Retina (tissue), 1 donor: ENCODE measurements at regions not wholly inside any gene's neighbourhood (a gene's known extent, or its start where the extent isn't known, plus 50 kb on each side); places are given as distances from the start of the nearest gene placed in this dataset.

Experiments used
- DNase-seq: peaks from one replicate; pipeline ENCODE4 v3.0.0-alpha.2; 2016

DNA sequence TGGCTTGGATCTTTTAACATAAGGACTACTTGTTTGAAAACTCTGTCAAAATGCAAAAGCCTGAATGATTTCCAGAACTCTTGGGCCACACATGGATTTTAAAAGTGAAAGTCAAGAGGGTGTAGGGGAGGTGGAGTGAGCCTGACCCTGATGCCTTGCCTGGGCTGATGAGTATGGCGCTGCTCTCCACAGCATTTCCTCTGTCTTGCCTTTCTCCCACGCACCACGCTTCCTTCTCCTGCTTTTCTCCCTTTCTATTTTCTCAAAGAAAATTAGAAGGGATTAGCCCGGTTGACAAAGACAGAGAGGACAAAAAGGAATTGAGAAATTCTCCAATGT lies 207.0 kb upstream of the CCDC68 start:
- DNase-seq, result no peak

DNA sequence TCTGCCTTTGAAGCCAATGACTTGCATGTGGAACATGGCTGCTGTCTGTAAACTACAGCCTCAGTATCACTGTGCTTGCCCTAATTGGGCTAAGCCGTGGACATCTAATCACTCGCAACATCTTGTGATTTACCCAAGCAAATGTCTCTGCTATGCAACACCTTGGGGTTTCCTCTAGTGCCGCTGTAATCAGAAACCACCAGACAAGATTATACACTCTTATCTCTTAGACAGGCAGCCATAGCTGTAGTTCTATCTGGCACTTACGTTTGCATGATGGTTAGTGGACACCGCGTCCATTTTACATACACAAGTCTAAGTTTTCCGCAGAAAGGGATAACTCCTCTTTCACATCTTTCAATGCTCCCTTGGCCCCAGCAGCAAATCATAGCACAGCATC lies 204.3 kb upstream of the CCDC68 start:
- no peak for DNase-seq

DNA sequence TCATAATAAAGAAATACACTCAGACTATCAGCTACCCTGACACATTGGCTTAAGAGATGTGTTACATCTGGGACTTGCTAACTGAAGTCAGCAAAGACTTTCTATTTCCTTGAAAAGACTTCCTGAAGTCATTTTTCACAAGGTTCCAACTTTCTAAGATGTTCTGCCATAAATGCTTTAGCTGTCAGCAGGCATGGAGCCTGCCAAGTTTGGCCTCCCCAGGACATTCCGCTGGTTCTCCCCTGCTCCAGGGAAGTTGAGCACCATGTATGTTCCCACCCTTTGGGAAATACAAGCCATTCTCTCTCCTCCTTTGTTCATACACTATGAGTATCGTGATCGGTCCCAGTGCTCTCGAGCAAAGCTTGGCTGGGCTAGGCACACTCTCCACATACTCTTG lies 202.7 kb upstream of the CCDC68 start:
- DNase-seq, result no peak

DNA sequence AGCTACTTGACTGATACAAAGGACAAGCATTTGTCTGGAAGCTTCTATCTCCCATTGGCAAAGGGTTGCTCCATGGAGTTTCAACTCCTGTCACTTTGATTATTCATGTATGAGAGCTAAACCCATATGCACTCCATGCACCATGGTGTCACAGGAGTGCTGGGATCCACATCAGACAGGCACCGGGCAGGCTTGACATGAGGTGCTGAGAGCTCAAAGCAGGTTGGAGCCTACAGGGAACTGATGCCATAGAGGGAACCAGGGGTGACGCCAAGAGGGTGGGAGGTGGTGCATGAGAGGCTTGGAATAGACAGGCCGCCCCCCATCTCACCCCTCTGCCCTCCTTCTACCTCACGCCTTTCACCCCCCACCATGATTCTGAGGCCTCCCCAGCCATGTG lies 199.8 kb upstream of the CCDC68 start:
- no peak for DNase-seq

DNA sequence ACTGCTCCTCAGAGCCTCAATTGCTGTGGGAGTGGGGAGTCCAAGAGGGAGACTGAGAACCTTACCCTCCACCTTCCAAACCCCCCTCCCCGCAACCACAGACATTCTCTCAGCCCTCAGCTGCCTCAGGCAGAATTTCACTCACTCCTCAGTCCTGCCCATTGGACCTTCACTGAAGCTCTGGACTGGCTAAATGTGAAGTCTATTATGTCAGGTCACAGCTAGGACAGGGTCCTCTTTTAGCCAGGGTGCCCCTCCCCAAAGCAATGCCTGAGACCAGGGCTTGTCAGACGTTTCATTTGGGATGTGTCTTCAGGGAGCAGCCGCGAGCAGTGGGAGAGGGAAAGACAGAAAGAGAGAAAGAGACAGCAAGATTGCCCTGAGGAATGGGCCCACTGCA lies 199.3 kb upstream of the CCDC68 start:
- DNase-seq, result no peak

DNA sequence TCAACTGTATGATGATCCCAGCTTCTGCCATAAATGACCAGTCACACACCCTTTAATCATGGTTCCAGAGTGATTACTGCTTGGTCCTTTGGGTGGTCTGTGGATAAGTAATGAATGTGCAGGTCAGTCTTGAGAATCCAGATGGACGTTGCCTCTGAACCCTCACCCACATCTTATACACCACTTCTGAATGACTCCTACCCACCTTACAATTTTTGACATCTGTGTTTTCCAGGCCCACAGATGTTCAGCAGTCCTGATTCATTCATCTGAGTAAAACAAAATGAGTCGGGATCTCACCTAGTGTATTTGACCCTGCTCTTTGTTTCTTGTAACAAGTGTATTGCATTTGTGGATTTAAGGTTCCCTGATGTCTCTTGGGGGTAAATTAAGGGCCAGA lies 194.1 kb upstream of the CCDC68 start:
- DNase-seq, result no peak

DNA sequence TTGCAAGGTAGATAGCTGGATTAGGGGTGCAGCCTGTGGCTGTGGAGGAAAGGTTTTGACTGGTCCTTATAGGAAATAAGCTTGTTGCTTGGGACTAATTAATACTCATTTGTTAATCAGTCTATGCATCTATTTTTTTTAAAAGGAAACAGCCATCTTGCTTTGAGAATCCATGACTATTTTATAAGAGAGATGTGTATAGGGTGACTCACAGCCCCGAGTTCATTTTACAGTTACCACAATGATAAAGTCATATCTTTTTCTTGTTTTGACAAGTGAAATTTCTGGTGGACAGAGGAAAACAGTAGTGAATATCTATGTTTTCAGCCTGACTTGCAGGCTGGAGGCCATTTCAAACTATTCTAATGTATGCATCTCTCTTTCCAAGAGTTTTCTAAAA lies 193.5 kb upstream of the CCDC68 start:
- DNase-seq, result no peak

DNA sequence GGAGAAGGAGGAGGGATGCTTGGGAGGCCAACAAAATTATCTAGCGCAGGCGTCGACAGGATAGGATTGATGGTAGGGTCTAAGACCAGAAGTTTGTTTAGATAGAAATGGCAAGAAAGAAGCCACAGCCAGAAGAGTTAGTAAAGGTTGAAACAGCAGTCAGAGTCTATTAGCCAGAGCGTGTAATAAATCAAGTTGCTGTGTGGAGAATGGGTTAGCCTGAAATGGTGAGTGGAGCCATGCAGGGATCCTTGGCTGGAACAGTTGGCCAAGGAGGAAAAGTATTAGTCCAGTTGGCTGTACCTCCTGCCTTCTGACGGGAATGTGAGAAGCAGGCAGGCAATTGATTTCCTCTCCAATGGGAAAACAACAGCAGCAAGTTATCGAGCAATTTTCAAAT lies 190.7 kb upstream of the CCDC68 start:
- DNase-seq, result no peak

DNA sequence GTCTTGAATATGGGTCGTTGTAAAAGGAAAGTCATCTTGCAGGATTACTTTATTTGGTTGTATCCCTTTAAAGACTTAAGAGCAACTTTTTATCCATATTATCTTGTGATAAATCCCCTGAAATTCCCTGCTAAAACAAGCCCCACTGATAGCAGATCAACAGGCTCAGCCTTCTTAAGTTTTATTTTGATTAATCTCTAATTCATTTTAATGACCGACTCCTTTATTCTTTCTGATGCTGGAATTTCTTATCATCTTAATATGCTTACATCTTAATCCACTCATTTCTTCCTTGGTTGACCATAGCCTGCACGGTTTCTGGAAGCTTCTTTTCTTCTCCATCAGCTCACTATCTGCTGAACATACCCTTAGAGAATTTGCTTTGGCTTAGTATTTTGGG lies 188.5 kb upstream of the CCDC68 start:
- DNase-seq, result no peak

DNA sequence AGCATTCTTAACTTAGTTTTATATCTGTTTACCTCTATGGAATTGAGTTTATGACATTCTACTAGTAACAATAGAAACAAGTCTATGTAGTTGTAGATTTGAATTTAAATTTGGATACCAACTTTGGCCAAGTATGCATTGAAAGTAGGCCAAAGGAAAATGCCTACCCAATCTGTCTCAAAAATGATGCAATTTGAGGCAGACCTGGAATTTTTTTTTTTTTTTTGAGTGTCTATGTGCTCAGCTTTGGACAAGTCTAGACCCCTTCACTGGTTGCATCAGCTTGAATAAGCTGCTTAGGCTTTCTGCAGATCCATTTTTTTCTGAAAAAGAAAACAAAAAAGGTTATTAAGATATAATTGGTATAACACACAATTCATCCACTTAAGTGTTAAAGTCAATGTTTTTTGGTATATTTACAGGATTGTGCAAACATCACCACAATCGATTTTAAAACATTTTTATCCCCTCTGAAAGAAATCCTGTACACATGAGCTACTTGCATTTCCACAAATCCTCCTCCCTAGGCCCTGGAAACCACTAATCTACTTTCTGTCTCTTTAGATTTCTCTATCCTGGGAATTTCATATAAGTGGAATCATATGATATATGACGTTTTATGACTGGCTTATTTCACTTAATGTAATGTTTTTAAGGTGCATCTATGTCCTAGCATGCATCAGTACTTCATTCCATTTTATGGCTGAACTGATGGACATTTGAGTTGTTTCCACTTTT lies 185.1 kb upstream of the CCDC68 start:
- no peak for DNase-seq

DNA sequence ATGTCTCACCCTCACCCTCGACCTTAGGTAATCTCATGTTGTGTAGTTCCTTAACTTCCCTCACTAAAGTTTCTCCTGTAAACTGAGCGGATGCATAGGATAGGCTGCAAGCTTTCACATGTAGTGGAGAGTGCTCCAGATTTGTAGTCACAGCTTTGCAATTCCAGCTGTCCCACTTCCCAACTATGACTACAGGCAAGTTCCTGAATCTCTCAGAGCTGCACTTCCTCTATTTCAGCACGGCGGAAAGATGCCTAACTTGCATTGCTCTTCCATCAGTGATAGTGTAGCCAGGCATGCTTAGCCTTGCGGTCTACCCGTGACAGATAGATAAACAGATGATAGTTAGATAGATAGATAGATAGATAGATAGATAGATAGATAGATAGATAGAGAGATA lies 183.1 kb upstream of the CCDC68 start:
- no peak for DNase-seq

DNA sequence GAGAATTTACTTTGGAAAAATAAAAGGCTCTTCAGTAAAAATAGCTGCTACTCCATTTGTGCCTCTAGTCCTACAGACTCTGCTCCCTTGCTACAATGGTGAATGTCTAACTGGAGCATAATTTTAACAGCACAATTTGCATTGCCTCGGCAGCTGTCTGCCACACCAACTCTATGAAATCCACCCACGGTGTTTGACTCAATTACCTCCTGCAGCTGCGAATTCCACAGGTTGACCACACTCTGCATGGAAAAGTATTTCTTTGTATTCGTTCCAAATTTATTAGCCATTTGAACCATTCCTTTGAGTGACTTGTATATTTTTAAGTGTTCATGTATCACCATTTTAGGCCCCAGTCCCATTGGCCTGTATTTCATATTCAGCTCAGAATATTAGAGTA lies 182.1 kb upstream of the CCDC68 start:
- no peak for DNase-seq

DNA sequence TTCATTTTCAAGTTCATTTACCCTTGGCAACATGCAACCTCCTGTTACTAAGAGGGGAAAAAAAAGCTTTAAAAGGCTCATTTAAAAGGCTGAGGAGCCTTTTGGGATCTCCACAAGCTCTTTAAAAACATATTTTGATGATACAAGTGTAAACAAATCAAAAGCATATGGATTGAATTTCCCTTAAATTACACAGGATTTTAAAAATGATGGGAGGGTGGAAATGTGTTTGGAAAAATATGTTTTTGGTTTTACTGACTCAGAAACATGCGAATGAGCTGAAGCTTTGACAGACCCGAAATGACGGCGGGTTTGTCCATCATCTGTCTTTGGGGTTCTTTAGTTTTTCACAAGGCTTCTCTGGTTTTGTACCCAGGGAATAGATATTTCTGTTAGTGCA lies 180.6 kb upstream of the CCDC68 start:
- no peak for DNase-seq

DNA sequence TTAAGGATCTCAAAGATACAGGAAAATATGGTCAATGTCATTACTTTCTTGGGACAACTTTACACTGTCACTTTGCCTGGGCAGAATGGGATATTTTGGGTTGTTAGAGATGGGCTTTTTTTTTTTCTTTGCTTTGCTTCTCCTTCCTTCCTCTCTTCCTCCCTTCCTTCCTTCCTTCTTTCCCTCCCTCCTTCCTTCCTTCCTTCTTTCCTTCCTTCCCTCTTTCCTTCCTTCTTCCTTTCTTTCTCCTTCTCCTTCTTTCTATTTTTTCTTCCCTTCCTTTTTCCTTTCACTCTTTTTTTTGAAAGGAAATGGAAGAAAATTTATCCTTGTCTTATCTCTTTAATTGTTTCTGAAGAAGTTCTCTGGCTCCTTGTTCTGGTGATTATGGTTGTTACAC lies 180.0 kb upstream of the CCDC68 start:
- no peak for DNase-seq

DNA sequence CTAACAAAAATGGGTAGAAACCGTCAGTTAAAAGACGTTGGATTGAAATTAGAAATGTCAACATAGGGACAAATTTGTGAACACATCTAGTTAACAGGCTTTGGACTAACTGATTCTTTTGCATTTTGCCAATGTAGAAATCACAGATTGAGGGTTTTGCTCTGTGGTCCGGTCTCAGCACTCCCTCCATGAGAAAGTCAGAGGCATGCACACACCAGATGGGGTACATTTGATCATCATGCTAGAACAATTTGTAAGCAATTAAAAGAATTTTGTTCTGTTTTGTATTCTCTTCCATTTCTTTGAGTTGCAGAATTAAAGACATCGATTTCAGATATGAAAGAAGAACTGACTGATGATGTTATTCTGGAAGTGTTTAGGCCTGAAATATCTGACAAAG lies 179.1 kb upstream of the CCDC68 start:
- DNase-seq, result no peak

DNA sequence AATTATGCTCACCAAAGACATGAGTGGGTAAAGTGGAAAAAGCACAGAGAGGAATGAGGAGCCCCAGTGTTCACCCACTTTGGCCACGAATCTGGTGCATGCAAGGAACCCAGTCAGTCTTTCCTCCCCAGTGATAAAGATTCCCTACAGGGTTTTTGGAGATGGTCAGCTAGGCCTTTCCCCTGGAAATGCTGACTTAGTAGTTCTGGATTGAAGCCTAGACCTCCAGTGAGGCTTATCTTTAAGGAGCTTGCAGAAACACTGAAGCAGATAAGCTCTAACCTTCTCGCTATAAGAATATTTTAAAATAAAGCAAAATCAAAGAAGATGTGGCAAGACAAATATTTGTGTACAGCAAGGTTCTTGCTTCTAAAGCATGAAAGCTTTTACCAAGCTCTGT lies 178.3 kb upstream of the CCDC68 start:
- DNase-seq, result no peak

DNA sequence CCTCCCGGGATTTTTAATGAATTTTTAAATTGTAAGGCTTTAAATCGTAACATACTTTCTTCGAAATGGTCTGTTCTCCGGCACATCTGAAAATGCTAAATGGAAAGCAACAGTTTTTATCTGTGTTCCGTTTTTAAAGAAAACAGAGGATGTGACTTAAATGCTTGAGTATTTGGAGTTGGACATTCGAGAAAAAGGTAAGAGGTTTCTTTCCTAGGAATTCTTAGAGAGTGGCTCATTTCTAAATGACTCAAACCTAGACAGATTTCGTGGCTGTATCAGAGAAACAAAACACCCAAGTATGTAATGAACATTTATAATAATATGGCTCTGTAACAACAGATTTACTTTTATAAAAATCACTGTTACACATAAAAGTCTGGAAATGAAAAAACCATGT lies 177.6 kb upstream of the CCDC68 start:
- DNase-seq, result no peak

DNA sequence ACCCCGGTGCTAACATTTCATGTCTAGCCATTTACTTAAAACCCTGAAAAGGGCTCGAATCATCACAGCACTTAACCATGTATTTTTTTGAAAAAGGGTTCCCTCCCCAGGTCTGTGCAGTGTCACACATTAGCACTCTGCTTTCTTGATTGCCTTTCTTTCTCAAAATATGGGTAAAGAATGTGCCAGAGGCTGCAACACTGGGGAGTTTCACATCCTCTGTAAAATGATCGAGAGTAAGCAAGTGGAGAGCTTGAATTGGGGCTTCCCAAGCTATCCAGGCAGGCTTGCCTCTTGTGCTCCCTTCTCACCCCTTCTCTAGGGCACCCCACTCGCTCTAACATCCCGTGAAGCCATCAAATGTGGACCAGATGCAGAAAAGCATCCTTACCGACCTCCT lies 177.0 kb upstream of the CCDC68 start:
- DNase-seq, result no peak

DNA sequence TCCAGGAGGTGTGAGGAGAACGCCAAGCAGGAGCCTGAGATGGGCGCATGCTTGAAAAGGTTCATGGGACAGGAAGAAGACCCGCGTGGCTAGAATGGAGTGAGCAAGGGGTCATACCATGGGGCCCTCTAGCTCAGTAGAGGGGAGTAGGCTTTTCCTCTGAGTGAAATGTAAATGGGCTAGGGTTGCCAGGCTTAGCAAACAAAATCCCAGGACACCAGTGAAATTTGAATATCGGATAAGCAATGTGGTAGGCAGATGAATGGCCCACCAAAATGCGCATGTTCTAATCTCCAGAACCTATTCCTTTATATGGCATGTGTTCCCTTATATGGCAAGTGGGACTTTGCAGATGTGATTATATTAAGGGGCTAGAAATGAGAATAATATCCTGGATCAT lies 174.1 kb upstream of the CCDC68 start:
- DNase-seq, result no peak

DNA sequence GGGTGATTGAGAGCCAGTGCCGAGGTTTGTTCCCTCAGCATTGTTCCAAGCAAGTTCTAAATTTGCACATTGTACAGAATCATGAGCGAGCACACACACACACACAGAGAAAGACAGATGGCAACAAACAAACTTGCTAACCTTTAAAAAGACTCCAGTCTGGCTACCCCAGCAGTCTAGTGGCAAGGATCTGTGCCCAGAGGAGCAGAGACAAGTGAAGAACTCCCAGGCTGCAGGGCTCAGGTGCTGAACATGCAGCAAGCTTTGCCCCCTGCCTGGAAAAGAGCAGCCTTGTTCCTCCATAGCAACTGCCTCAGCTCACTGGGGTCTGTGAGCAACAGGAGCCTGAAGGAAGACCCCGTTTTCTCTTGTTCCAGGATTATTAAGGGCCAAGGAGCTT lies 169.2 kb upstream of the CCDC68 start:
- no peak for DNase-seq

DNA sequence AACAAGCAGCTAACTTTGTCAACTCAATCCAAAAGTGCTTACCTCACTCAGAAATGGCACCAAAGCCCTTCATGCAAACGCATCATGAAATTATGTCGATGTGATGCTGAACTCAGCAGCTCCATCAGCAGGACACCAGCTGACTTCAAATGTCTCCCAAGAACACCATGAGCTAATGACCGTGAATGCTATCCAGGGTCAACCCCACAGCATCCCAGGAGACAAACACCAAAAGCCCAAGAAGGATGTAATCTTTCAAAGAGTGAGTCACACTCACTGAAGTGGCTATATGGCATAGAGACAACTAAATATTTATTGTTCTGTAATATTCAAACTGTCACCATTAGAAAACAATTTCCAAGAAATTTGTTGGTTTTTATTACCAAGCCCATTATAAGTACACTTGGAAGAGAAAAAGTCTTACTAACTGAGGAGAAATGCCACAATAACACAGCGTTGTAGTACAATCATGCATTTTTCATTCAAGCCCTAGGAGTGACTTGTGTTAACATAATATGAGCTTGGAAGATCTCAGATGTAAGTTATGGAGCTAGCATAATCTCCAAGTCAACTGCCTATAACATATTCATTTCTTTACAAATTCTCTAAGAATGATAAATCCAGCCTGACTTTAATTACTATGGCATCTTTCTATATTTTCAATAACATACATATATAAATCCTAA lies 165.0 kb upstream of the CCDC68 start:
- DNase-seq, result no peak

DNA sequence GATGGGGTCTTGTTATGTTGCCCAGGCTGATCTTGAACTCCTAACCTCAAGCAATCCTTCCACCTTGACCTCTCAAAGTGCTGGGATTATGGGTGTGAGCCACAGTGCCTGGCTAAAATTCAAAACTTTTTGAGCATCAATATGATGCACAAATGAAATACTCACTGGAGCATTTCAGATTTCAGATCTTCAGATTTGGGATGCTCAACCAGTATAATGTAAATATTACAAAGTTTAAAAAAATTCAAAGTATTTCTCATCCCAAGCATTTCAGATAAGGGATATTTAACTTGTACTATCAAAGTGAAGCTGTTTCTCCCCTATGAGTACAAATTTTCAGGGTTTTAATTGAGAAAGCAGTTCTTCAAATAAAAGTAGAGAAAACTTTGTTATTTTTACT lies 164.1 kb upstream of the CCDC68 start:
- no peak for DNase-seq

DNA sequence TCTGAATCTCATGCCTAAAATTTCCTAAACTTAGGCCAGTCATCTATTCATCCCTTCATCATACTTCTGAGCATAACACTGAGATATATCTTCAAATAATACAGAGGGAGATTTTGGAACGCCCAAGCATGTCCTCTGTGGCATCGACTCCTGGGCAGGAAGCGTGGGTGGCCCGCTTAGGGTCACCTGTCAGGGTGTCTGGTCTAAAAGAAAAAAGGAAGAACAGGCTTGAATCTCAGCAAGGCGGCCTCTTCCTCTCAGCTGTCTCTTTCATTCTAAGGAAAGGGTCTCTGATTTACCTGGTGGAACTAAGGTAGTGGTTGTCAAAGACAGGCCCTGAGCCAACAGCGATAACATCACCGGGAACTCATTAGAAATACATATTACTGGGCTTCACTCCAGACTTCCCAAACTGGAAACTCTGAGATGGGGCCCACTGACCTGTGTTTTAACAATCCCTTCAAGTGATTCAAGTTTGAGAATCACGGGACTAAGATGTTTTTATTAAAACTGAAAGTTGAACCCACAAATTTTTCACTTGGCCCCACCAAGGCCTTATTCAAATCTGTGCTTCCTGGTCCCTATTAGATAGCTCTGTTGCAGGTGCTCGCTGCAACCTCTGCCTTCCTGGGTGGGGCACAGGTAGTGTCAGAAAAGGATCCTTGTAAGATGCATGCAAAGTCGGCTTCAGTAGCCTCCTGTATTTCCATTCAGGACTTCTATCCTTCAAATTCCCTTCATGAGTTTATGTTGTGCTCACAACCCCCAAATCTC lies 162.3 kb upstream of the CCDC68 start:
- no peak for DNase-seq

DNA sequence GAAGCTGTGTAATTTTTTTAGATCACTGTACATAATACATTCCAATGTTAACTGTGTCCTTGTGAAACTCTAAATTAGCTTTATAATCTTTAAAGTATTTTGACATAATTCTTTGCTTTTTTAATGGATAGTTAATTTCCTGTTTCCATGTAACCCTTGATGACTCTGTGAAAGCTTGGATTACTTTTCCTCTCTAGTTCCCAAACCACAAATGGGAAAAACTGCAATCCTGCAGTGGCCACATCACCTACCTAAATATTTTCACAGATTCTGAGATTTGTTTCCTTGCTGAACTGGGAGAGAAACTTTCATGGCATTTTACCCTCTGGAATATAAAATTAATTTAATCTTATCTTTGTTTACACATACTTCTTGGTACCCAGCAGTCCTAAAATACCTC lies 161.6 kb upstream of the CCDC68 start:
- no peak for DNase-seq
